Lower lobe of right lung (tissue), 2 donors: ENCODE measurements at regions not wholly inside any gene's neighbourhood (a gene's known extent, or its start where the extent isn't known, plus 50 kb on each side); places are given as distances from the start of the nearest gene placed in this dataset.

Experiments
- ATAC-seq, 2 donors: fragments of 200-7000 bp; cut with Tn5 transposase; one replicate each; pipeline ENCODE4 v1.9.1; 2020 to 2022; ENCODE audit warnings: mild to moderate bottlenecking in 2 of 2, moderate library complexity in 2 of 2
- DNase-seq: peaks from one replicate; pipeline ENCODE4 v3.0.0-alpha.2; 2020
- H3K27ac ChIP-seq: fragments of 200-600 bp; one replicate; pipeline ENCODE4 v1.8.0; 2022
- H3K27me3 ChIP-seq: fragments of 200-600 bp; one replicate; pipeline ENCODE4 v1.8.0; 2022; ENCODE audit warnings: low read depth
- H3K36me3 ChIP-seq: fragments of 200-600 bp; one replicate; pipeline ENCODE4 v1.8.0; 2022; ENCODE audit warnings: mild to moderate bottlenecking
- H3K4me1 ChIP-seq: fragments of 200-600 bp; one replicate; pipeline ENCODE4 v1.8.0; 2022
- H3K4me3 ChIP-seq: fragments of 200-600 bp; one replicate; pipeline ENCODE4 v1.8.0; 2022; ENCODE audit warnings: mild to moderate bottlenecking
- H3K9me3 ChIP-seq: fragments of 200-600 bp; one replicate; pipeline ENCODE4 v1.8.0; 2022
- intact Hi-C: fragments of 100-400 bp; cut with DNase I; formaldehyde crosslinking; loops from one replicate; pipeline ENCODE4 v1.11.0; 2022
- TF ChIP-seq, protein P1 (sequence below): fragments of 200-600 bp; IDR thresholded peaks from one replicate; pipeline ENCODE4 v1.8.0; 2022; ENCODE audit warnings: antibody characterized with exemption, mild to moderate bottlenecking
- donor health status: DM: no; HTN: yes; CAD: no; lungs with severe emphysema.

- no peak for DNase-seq
- Histone ChIP-seq H3K9me3 (no peaks in the 10 kb centered on the region), H3K4me3 (no peak overlapping the region), H3K36me3 (no peaks in the 10 kb centered on the region), H3K4me1 (no peaks in the 10 kb centered on the region), H3K27ac (no peak overlapping the region), H3K27me3 (no peaks in the 10 kb centered on the region)
- intact Hi-C loops, result no loop called here
- no peak for ATAC-seq
- TF ChIP-seq, protein P1, sequence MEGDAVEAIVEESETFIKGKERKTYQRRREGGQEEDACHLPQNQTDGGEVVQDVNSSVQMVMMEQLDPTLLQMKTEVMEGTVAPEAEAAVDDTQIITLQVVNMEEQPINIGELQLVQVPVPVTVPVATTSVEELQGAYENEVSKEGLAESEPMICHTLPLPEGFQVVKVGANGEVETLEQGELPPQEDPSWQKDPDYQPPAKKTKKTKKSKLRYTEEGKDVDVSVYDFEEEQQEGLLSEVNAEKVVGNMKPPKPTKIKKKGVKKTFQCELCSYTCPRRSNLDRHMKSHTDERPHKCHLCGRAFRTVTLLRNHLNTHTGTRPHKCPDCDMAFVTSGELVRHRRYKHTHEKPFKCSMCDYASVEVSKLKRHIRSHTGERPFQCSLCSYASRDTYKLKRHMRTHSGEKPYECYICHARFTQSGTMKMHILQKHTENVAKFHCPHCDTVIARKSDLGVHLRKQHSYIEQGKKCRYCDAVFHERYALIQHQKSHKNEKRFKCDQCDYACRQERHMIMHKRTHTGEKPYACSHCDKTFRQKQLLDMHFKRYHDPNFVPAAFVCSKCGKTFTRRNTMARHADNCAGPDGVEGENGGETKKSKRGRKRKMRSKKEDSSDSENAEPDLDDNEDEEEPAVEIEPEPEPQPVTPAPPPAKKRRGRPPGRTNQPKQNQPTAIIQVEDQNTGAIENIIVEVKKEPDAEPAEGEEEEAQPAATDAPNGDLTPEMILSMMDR, result no peak
Observed at GRCh38 chr13:21796066-21796465, 125.2 kb downstream of the FGF9 start.

- no peaks in the 10 kb centered on the region for H3K4me1 ChIP-seq
- no peak overlapping the region for H3K27ac ChIP-seq
- intact Hi-C loops, result no loop called here
- no peak overlapping the region for H3K4me3 ChIP-seq
- TF ChIP-seq, protein P1, result no peak
- no peaks in the 10 kb centered on the region for H3K36me3 ChIP-seq
- no peaks in the 10 kb centered on the region for H3K27me3 ChIP-seq
- no peaks in the 10 kb centered on the region for H3K9me3 ChIP-seq
- ATAC-seq (no peak), DNase-seq (no peak)
Observed at GRCh38 chr13:21796775-21797514, 126.1 kb downstream of the FGF9 start.

- DNase-seq (no peak), ATAC-seq (no peak)
- H3K27me3 ChIP-seq, result no peaks in the 10 kb centered on the region
- intact Hi-C loops, result no loop called here
- TF ChIP-seq, protein P1, result no peak
- no peaks in the 10 kb centered on the region for H3K36me3 ChIP-seq
- no peaks in the 10 kb centered on the region for H3K4me1 ChIP-seq
- H3K9me3 ChIP-seq, result no peaks in the 10 kb centered on the region
- H3K4me3 ChIP-seq, result no peak overlapping the region
- H3K27ac ChIP-seq, result no peak overlapping the region
Observed at GRCh38 chr13:21797736-21798135, 126.9 kb downstream of the FGF9 start.

- no peak for ATAC-seq
- DNase-seq, result no peak
- Histone ChIP-seq H3K27me3 (no peaks in the 10 kb centered on the region), H3K4me1 (no peaks in the 10 kb centered on the region), H3K4me3 (no peak overlapping the region), H3K27ac (no peak overlapping the region), H3K9me3 (no peaks in the 10 kb centered on the region), H3K36me3 (no peaks in the 10 kb centered on the region)
- intact Hi-C loops, result no loop called here
- TF ChIP-seq, protein P1, result no peak
Observed at GRCh38 chr13:21798181-21798580, 127.3 kb downstream of the FGF9 start.

- intact Hi-C loops, result no loop called here
- H3K36me3 ChIP-seq, result no peaks in the 10 kb centered on the region
- H3K4me1 ChIP-seq, result no peaks in the 10 kb centered on the region
Observed at GRCh38 chr13:21799671-21800070, 128.8 kb downstream of the FGF9 start.

More at GRCh38 chr13:21799671-21800070, 128.8 kb downstream of the FGF9 start:
- no peak overlapping the region for H3K4me3 ChIP-seq
- TF ChIP-seq, protein P1, result no peak
- no peak overlapping the region for H3K27ac ChIP-seq
- ATAC-seq, result no peak
- no peaks in the 10 kb centered on the region for H3K27me3 ChIP-seq
- no peak for DNase-seq
- H3K9me3 ChIP-seq, result no peaks in the 10 kb centered on the region
